Sciatic nerve (tissue), 2 donors: ENCODE measurements at regions not wholly inside any gene's neighbourhood (a gene's known extent, or its start where the extent isn't known, plus 50 kb on each side); places are given as distances from the start of the nearest gene placed in this dataset.

Experiments
- ATAC-seq: fragments of 200-7000 bp; cut with Tn5 transposase; one replicate; pipeline ENCODE4 v1.9.1; 2020; ENCODE audit warnings: mild to moderate bottlenecking, moderate library complexity
- DNase-seq: peaks from one replicate; pipeline ENCODE4 v3.0.0-alpha.2; 2020; ENCODE audit warnings: low spot score
- intact Hi-C: fragments of 100-400 bp; cut with DNase I; formaldehyde crosslinking; loops from one replicate; pipeline ENCODE4 v1.14.2; 2022
- donor health status: DM: no; HTN: no; CAD: no.
- donor health status: DM: no; HTN: no; CAD: no.

- ATAC-seq (no peak), DNase-seq (no peak)
- intact Hi-C loops: no loop called here
Measured at GRCh38 chr3:72101494-72101893, 316.5 kb upstream of the PROK2 start.

- DNase-seq (peak; percentile 90), ATAC-seq (peak; percentile 96)
- intact Hi-C loops: no loop called here
Measured at GRCh38 chr3:72100601-72101187, 315.7 kb upstream of the PROK2 start.

GRCh38 chr3:72100080-72100511, 315.1 kb upstream of the PROK2 start:
- DNase-seq (no peak), ATAC-seq (peak; percentile 52)
- intact Hi-C loops: no loop called here

- ATAC-seq (no peak), DNase-seq (no peak)
- intact Hi-C loops: no loop called here
Measured at GRCh38 chr3:72099326-72100079, 314.6 kb upstream of the PROK2 start.

- DNase-seq: no peak
- ATAC-seq: no peak
- intact Hi-C loops: no loop called here
Measured at GRCh38 chr3:72097053-72097452, 312.1 kb upstream of the PROK2 start.

- no peak for ATAC-seq
- intact Hi-C loops: no loop called here
- no peak for DNase-seq
Measured at GRCh38 chr3:72095521-72095920, 310.6 kb upstream of the PROK2 start.

GRCh38 chr3:72093992-72094334, 309.0 kb upstream of the PROK2 start:
- DNase-seq (no peak), ATAC-seq (no peak)
- intact Hi-C loops: no loop called here

GRCh38 chr3:72093270-72093991, 308.5 kb upstream of the PROK2 start:
- ATAC-seq: no peak
- DNase-seq: no peak
- intact Hi-C loops: no loop called here

- DNase-seq (no peak), ATAC-seq (no peak)
- intact Hi-C loops: no loop called here
Measured at GRCh38 chr3:72092778-72093177, 307.8 kb upstream of the PROK2 start.

- no peak for ATAC-seq
- intact Hi-C loops: no loop called here
- DNase-seq: no peak
Measured at GRCh38 chr3:72088486-72089025, 303.6 kb upstream of the PROK2 start.

- intact Hi-C loops: no loop called here
- DNase-seq (no peak), ATAC-seq (no peak)
Measured at GRCh38 chr3:72087420-72087819, 302.5 kb upstream of the PROK2 start.

- ATAC-seq: no peak
- intact Hi-C loops: no loop called here
- DNase-seq: no peak
Measured at GRCh38 chr3:72086743-72087087, 301.8 kb upstream of the PROK2 start.

GRCh38 chr3:72086042-72086742, 301.2 kb upstream of the PROK2 start:
- intact Hi-C loops: no loop called here
- no peak for ATAC-seq
- DNase-seq: no peak

- ATAC-seq (no peak), DNase-seq (no peak)
- intact Hi-C loops: no loop called here
Measured at GRCh38 chr3:72085036-72085435, 300.1 kb upstream of the PROK2 start.

- ATAC-seq (no peak), DNase-seq (no peak)
- intact Hi-C loops: no loop called here
Measured at GRCh38 chr3:72082776-72083462, 298.0 kb upstream of the PROK2 start.

GRCh38 chr3:72082186-72082715, 297.3 kb upstream of the PROK2 start:
- ATAC-seq (peak; percentile 76), DNase-seq (no peak)
- intact Hi-C loops: no loop called here

- ATAC-seq: peak; percentile 7
- no peak for DNase-seq
- intact Hi-C loops: no loop called here
Measured at GRCh38 chr3:72081471-72082185, 296.7 kb upstream of the PROK2 start.

GRCh38 chr3:72080800-72081199, 295.9 kb upstream of the PROK2 start:
- ATAC-seq: no peak
- intact Hi-C loops: no loop called here
- DNase-seq: no peak
